ENCODE measurements at regions not wholly inside any gene's neighbourhood (a gene's known extent, or its start where the extent isn't known, plus 50 kb on each side); places are given as distances from the start of the nearest gene placed in this dataset.

GRCh38 chr4:34502086-34502485 lies 1742.2 kb downstream of the ARAP2 start:
- TF ChIP-seq, protein P1, sequence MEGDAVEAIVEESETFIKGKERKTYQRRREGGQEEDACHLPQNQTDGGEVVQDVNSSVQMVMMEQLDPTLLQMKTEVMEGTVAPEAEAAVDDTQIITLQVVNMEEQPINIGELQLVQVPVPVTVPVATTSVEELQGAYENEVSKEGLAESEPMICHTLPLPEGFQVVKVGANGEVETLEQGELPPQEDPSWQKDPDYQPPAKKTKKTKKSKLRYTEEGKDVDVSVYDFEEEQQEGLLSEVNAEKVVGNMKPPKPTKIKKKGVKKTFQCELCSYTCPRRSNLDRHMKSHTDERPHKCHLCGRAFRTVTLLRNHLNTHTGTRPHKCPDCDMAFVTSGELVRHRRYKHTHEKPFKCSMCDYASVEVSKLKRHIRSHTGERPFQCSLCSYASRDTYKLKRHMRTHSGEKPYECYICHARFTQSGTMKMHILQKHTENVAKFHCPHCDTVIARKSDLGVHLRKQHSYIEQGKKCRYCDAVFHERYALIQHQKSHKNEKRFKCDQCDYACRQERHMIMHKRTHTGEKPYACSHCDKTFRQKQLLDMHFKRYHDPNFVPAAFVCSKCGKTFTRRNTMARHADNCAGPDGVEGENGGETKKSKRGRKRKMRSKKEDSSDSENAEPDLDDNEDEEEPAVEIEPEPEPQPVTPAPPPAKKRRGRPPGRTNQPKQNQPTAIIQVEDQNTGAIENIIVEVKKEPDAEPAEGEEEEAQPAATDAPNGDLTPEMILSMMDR (conservative IDR thresholded peaks at IDR 0.05 in 1 of 2, IDR thresholded peaks at IDR 0.05 in 1 of 2; ENCODE audit: low read depth in 1 of 2, low read length in 2 of 2): no peak
- TF ChIP-seq EZH2 (IDR thresholded peaks at IDR 0.05; ENCODE audit: low read length, missing control alignments): no peak

Data from fibroblast of lung (primary cell).